GM12864 (cell line): ENCODE measurements at regions not wholly inside any gene's neighbourhood (a gene's known extent, or its start where the extent isn't known, plus 50 kb on each side); places are given as distances from the start of the nearest gene placed in this dataset.

Experiments used
- DNase-seq: peaks from one replicate; pipeline ENCODE4 v3.0.0-alpha.2; 2011; ENCODE audit warnings: low read depth
- H3K4me3 ChIP-seq: 2 replicates; pipeline ENCODE4 v1.5.1; 2011; ENCODE audit warnings: mild to moderate bottlenecking, low read depth, low read length, control low read depth
- TF ChIP-seq, protein P1 (sequence below): IDR thresholded peaks from 2 replicates; pipeline ENCODE4 v1.5.1; 2011; ENCODE audit warnings: low read depth, mild to moderate bottlenecking, moderate library complexity, low read length, control low read depth, inconsistent platforms; ENCODE audit errors: missing control alignments

DNA sequence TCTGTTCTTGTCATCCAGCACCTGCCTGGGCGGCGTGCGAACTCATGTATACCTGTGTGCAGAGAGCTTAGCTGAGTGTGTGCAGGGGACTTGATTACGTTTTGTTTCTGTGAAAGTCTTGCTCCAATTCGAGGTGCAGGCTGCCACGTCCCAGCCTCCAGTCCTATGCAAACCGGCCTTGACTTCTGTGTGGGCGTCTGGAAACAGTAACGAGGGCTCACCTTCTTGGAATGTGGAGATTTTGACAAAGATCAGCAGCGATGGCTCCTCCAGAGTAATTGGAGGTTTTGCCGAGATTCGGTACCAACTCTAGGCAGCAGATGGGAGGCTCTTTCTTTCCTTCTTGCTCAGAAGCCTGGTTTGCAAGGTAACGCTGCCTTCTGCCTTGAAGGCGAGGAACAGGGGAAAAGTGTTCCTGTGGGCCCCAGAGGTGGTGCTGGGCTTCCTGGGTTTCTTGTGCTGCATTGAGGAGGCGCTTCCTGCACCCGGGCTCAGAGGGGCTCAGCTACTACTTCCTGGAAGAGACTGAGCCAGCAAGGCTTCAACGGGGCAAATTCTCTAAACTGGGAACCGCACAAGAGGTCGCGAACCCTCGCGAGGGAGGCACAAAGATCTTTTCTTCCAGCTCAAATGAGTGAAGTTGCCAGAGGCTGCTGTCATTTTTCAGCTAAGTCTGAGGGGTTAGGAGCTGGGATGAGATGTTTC, 249.0 kb downstream of the AACS start:
- no peak for DNase-seq
- TF ChIP-seq, protein P1, sequence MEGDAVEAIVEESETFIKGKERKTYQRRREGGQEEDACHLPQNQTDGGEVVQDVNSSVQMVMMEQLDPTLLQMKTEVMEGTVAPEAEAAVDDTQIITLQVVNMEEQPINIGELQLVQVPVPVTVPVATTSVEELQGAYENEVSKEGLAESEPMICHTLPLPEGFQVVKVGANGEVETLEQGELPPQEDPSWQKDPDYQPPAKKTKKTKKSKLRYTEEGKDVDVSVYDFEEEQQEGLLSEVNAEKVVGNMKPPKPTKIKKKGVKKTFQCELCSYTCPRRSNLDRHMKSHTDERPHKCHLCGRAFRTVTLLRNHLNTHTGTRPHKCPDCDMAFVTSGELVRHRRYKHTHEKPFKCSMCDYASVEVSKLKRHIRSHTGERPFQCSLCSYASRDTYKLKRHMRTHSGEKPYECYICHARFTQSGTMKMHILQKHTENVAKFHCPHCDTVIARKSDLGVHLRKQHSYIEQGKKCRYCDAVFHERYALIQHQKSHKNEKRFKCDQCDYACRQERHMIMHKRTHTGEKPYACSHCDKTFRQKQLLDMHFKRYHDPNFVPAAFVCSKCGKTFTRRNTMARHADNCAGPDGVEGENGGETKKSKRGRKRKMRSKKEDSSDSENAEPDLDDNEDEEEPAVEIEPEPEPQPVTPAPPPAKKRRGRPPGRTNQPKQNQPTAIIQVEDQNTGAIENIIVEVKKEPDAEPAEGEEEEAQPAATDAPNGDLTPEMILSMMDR, result no peak
- no peak overlapping the region for H3K4me3 ChIP-seq

- TF ChIP-seq, protein P1, result no peak
- no peak overlapping the region for H3K4me3 ChIP-seq
- no peak for DNase-seq
Observed at GRCh38 chr12:125315771-125316170, 250.5 kb downstream of the AACS start.

GRCh38 chr12:125320177-125320576, 254.9 kb downstream of the AACS start:
- TF ChIP-seq, protein P1, result no peak
- no peak for DNase-seq
- H3K4me3 ChIP-seq, result no peak overlapping the region

DNA sequence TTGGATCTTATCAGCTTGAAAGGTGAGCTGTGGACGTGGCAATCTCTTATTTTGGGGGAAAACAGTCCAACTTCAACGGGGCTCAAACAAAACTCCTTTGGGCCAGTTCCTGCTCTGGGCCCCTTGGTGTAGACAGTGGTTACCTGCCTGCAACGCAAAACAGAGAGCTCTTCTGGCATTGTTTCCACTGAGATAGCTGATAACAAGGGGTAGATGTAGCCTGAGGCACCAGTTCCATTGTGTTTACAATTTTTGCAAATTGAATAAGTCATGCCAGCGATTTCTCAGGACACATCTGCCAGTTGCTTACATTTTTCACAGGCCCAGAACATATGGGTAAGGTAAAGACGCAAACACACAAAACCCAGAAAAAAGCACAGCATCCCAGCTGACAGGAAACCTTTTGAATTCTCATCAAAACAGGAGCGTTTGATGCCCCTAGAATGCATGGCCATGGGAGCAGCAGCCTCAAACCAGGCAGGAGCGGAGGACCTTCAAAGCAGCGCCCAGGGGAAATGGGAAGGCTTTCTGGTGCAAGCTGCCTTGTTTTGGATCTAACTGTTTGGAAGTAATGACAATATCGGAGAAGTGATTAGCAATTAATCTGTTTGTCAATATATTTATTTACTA, 259.7 kb downstream of the AACS start:
- H3K4me3 ChIP-seq, result no peak overlapping the region
- no peak for DNase-seq
- TF ChIP-seq, protein P1, result no peak

GRCh38 chr12:125329239-125330102, 264.2 kb downstream of the AACS start:
- TF ChIP-seq, protein P1, result no peak
- no peak for DNase-seq
- no peak overlapping the region for H3K4me3 ChIP-seq

- no peak for DNase-seq
Observed at GRCh38 chr12:125330645-125331341, 265.6 kb downstream of the AACS start.

More at GRCh38 chr12:125330645-125331341, 265.6 kb downstream of the AACS start:
- H3K4me3 ChIP-seq, result no peak overlapping the region
- TF ChIP-seq, protein P1, result peak; percentile 84
